Fibroblast of mammary gland (primary cell): ENCODE measurements at regions not wholly inside any gene's neighbourhood (a gene's known extent, or its start where the extent isn't known, plus 50 kb on each side); places are given as distances from the start of the nearest gene placed in this dataset.

Experiments used
- DNase-seq: peaks from one replicate; pipeline ENCODE4 v3.0.0-alpha.2; 2010; ENCODE audit warnings: low read depth
- H3K4me3 ChIP-seq: 2 replicates; pipeline ENCODE4 v1.5.1; 2011; ENCODE audit warnings: low read depth, mild to moderate bottlenecking, low read length, moderate library complexity; ENCODE audit not compliant: control insufficient read depth
- CTCF ChIP-seq: conservative IDR thresholded peaks from 2 replicates; pipeline ENCODE4 v1.5.1; 2011; ENCODE audit warnings: low read depth, low read length, inconsistent platforms; ENCODE audit not compliant: control insufficient read depth, insufficient read depth

- TF ChIP-seq CTCF = no peak
- DNase-seq = no peak
- H3K4me3 ChIP-seq = no peak overlapping the region
Observed at GRCh38 chr16:79434092-79434491, 166.4 kb downstream of the MAF start.

GRCh38 chr16:79431923-79432322 is 168.6 kb downstream of the MAF start:
- no peak for DNase-seq
- TF ChIP-seq CTCF = no peak
- H3K4me3 ChIP-seq = no peak overlapping the region

- no peak for TF ChIP-seq CTCF
- H3K4me3 ChIP-seq = no peak overlapping the region
Observed at GRCh38 chr16:79430191-79430678, 170.3 kb downstream of the MAF start.

GRCh38 chr16:79429381-79430190 is 171.0 kb downstream of the MAF start:
- no peak overlapping the region for H3K4me3 ChIP-seq
- DNase-seq = no peak
- TF ChIP-seq CTCF = no peak

More at GRCh38 chr16:79430191-79430678, 170.3 kb downstream of the MAF start:
- no peak for DNase-seq

GRCh38 chr16:79426663-79427062 is 173.9 kb downstream of the MAF start:
- no peak for TF ChIP-seq CTCF
- no peak overlapping the region for H3K4me3 ChIP-seq
- DNase-seq = no peak

GRCh38 chr16:79422064-79422463 is 178.5 kb downstream of the MAF start:
- H3K4me3 ChIP-seq = no peak overlapping the region
- TF ChIP-seq CTCF = no peak

More at GRCh38 chr16:79422064-79422463, 178.5 kb downstream of the MAF start:
- DNase-seq = no peak
